ENCODE measurements at regions not wholly inside any gene's neighbourhood (a gene's known extent, or its start where the extent isn't known, plus 50 kb on each side); places are given as distances from the start of the nearest gene placed in this dataset.

DNA sequence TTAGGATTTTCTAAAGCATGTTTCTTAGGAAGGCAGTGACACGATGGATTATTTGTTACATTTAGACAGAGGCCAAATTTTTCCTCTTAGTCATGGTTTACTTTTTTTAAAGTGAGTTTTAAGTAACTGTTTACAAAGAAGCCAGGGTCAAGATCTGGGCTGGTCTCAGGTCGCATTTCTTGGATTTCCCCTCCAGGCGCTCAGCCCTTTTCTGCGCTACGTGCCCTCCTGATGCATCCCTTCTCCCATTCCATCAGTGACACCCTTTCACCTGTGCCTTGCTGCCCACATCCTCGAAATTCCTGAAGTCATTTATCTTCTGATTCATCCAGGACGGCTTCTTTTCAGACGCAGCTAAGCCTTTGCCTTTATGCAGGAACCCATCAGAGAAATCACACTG lies 330.3 kb downstream of the IRX1 start:
- TF ChIP-seq, protein P1, sequence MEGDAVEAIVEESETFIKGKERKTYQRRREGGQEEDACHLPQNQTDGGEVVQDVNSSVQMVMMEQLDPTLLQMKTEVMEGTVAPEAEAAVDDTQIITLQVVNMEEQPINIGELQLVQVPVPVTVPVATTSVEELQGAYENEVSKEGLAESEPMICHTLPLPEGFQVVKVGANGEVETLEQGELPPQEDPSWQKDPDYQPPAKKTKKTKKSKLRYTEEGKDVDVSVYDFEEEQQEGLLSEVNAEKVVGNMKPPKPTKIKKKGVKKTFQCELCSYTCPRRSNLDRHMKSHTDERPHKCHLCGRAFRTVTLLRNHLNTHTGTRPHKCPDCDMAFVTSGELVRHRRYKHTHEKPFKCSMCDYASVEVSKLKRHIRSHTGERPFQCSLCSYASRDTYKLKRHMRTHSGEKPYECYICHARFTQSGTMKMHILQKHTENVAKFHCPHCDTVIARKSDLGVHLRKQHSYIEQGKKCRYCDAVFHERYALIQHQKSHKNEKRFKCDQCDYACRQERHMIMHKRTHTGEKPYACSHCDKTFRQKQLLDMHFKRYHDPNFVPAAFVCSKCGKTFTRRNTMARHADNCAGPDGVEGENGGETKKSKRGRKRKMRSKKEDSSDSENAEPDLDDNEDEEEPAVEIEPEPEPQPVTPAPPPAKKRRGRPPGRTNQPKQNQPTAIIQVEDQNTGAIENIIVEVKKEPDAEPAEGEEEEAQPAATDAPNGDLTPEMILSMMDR (IDR thresholded peaks at IDR 0.05; ENCODE audit: control insufficient read depth, extremely low read depth, insufficient read depth), result no peak
- no peak for DNase-seq (ENCODE audit: low read depth)
- H3K4me3 ChIP-seq (ENCODE audit: low read depth, low read length), result no peak overlapping the region

DNA sequence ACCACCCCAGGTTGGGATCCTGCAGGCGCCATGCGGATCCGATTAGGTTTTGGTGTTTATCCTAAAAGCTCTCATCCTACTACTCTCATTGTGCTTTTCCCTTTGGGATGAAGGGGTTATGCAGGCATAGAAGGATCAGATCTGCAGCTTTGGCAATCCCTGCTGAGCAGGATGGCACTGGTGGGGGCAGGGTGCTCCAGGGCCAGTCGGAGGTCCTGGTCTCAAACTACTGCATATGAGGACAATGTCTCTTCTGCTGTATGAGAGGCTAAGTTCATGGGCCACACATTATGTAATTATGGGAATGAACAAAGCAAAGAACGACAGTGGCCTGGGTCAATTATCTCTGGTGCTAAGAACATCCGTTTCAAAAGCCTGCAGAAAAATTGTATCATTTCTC lies 334.2 kb downstream of the IRX1 start:
- TF ChIP-seq, protein P1 (IDR thresholded peaks at IDR 0.05; ENCODE audit: control insufficient read depth, extremely low read depth, insufficient read depth), result no peak
- no peak overlapping the region for H3K4me3 ChIP-seq (ENCODE audit: low read depth, low read length)
- no peak for DNase-seq (ENCODE audit: low read depth)

DNA sequence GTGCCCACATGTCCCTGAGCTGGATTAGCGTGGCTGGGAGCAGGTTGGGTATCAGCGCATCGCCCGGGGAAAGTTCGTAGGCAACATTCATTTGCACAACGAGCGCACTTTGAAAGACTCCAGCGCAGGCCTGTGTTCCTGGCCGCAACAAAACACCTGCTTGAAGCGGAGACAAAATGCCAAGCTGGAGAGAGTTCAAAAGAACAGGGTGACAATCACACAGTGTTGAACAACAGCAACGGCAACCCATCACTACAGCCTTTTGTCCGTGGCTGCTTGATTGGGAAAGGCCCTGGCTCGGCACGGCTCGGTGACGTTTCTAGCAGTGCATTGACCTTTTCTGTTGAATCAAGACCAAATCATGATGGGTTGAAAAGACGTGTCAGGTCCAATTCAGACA lies 336.3 kb downstream of the IRX1 start:
- DNase-seq (ENCODE audit: low read depth), result no peak
- TF ChIP-seq, protein P1 (IDR thresholded peaks at IDR 0.05; ENCODE audit: control insufficient read depth, extremely low read depth, insufficient read depth), result no peak
- no peak overlapping the region for H3K4me3 ChIP-seq (ENCODE audit: low read depth, low read length)

DNA sequence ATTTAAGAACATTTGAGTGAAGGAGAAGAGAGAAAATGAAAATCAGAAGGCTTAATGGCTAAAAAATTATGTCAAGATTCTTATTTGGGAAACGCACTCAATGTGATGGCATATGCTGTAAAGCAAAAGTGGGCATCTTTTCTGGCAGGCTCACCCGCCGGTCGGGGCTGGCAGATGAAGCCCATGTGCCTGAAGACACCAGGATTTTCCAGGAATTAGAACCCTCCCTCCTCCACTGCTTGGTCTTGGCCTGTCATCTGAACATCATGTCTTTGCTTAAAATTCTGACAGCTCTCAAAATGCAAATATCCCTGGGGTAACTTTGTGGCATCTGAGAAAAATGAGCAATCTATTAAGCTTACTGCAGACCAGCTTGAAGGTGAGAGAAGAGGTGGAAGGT lies 337.9 kb downstream of the IRX1 start:
- no peak overlapping the region for H3K4me3 ChIP-seq (ENCODE audit: low read depth, low read length)
- TF ChIP-seq, protein P1 (IDR thresholded peaks at IDR 0.05; ENCODE audit: control insufficient read depth, extremely low read depth, insufficient read depth), result no peak
- DNase-seq (ENCODE audit: low read depth), result no peak

DNA sequence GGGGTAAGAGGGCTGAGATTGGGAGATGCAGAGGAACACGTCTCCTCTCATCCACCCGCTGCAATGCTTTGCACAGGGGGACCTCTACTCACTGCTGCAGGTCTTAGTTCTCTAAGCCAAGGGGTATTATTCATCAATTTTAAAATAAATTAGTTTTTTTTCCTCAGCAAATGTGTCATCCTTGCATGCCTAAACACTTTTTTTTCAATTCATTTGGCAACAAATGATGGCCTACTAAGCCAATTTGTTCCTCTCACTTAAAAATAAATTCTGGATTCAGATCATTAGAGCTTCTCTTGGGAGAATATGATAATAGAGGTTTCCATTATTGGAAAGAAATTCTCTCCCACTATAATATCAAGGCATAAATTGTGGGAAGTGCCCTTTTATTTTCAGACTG lies 338.3 kb downstream of the IRX1 start:
- no peak for DNase-seq (ENCODE audit: low read depth)
- H3K4me3 ChIP-seq (ENCODE audit: low read depth, low read length), result no peak overlapping the region
- TF ChIP-seq, protein P1 (IDR thresholded peaks at IDR 0.05; ENCODE audit: control insufficient read depth, extremely low read depth, insufficient read depth), result no peak

DNA sequence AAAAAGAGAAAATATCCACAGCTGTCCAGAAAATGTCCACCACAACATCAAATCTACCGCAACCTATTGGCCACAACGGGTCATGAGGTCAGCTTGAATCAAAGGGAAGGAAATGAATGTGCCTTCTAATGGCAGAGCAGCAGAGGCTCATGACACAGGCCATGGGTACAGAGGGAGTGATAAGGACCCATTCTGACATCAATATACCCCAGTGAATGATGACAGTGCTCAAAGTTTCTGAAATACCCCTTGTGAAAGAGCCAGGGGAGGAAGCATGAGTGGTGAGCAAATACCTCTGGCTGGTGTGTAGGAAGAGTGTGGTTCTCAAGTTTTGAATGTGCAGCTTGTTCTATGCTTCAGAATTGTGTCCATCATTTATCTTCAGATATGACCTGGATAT lies 348.2 kb downstream of the IRX1 start:
- DNase-seq (ENCODE audit: low read depth), result no peak
- no peak overlapping the region for H3K4me3 ChIP-seq (ENCODE audit: low read depth, low read length)
- TF ChIP-seq, protein P1 (IDR thresholded peaks at IDR 0.05; ENCODE audit: control insufficient read depth, extremely low read depth, insufficient read depth), result no peak

DNA sequence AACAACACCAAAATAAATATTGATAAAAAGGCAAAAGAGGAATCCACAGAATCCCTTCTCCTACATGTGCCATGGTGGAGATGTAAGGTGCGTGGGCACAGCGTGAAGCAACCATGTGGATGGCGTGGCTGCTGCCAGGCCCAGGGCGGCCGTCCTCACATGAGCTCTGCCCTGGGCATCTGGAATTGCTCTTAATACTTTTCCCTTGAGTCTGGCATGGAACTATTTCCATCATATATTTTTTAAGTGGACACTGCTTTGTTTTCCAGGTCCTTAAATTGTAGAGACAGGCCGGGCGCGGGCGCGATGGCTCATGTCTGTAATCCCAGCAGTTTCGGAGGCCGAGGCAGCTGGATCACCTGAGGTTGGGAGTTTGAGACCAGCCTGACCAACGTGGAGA lies 349.3 kb downstream of the IRX1 start:
- TF ChIP-seq, protein P1 (IDR thresholded peaks at IDR 0.05; ENCODE audit: control insufficient read depth, extremely low read depth, insufficient read depth), result no peak
- no peak for DNase-seq (ENCODE audit: low read depth)

More for the DNA sequence above, 349.3 kb downstream of the IRX1 start:
- H3K4me3 ChIP-seq (ENCODE audit: low read depth, low read length), result no peak overlapping the region

Measured in LNCaP clone FGC (cell line).